ENCODE measurements at regions not wholly inside any gene's neighbourhood (a gene's known extent, or its start where the extent isn't known, plus 50 kb on each side); places are given as distances from the start of the nearest gene placed in this dataset.

DNA sequence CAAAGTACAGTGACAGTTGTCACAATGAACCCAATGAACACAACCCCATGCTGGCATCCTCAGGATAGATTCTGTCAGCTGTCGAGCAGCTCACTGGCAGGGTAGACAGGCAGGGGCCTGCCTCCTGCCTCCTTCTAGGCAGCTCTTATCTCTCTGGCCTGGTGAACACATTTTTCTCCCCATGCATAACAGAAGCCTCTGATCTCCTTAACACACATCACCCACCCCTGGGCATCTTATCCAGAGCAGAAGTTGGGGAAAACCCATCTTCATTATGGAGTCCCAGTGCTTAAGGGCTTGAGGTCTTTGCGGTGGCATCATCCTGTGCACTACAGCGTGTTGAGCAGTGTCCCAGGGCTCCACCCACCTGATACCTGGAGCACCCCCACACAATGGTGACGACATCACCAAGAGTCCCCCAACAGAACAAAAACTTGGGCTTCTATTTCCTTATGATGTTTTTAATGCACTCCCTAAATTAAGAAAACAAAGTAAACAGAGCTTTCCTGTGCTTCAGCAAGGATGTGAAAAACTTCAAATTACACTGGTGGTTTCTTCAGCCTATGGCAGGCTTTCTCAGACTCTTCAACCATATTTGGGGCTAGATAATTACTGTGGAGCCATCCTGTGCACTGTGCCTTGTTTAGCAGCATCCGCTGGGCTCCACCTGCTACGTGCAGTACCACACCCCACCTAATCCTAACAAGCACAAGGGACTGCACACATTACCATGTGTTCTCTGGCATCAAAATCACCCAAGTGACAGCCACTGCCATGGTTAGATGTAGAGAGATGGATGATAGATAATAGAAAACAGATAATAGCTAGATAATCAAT is 277.4 kb upstream of the USP9Y start:
- Histone ChIP-seq H3K27me3 (ENCODE audit: control insufficient read depth in 2 of 2, insufficient read depth in 2 of 2, low read length in 2 of 2) (no peaks in the 10 kb centered on the region), H3K27ac (ENCODE audit: insufficient read depth, low read depth, low read length) (no peak overlapping the region), H3K4me1 (ENCODE audit: control insufficient read depth, extremely low read depth, insufficient read depth, low read length) (no peaks in the 10 kb centered on the region), H3K4me3 (replicated peaks in 1 of 3; ENCODE audit: insufficient read depth in 1 of 3, low read depth in 1 of 3, low read length in 3 of 3) (no peak overlapping the region), H4K20me1 (replicated peaks; ENCODE audit: control insufficient read depth, extremely low read depth, insufficient read depth, low read length) (no peaks in the 10 kb centered on the region), H2AFZ (ENCODE audit: low read depth, low read length) (no peak overlapping the region), H3K36me3 (ENCODE audit: control insufficient read depth in 2 of 2, extremely low read depth in 1 of 2, insufficient read depth in 2 of 2, low read length in 2 of 2) (no peaks in the 10 kb centered on the region), H3K4me2 (ENCODE audit: insufficient read depth, low read length) (no peak overlapping the region), H3K9me3 (replicated peaks; ENCODE audit: control insufficient read depth, insufficient read depth, low read length) (no peaks in the 10 kb centered on the region), H3K79me2 (ENCODE audit: control insufficient read depth, insufficient read depth, low read length) (no peaks in the 10 kb centered on the region), H3K9ac (replicated peaks; ENCODE audit: extremely low read depth, insufficient read depth, low read length) (no peak overlapping the region), H3K9me1 (replicated peaks; ENCODE audit: control insufficient read depth, extremely low read depth, insufficient read depth, low read length) (no peaks in the 10 kb centered on the region)
- intact Hi-C loops (cut with micrococcal nuclease) (no loop called here), dilution Hi-C loops (cut with MboI; ENCODE audit: extremely low pct_ligation_motif_present, low sequenced_read_pairs) (no loop called here)
- BruUV-seq (replicated peaks), result no TSS peak
- ChIA-PET POLR2A (no interaction called here), CTCF (no interaction called here)
- DNase-seq (ENCODE audit: low read depth, low spot score), result no peak
- TF ChIP-seq EZH2 (IDR thresholded peaks at IDR 0.05; ENCODE audit: borderline replicate concordance, low read depth, low read length, severe bottlenecking), result no peak
- no peak for TF ChIP-seq POLR2AphosphoS5 (IDR thresholded peaks at IDR 0.05; ENCODE audit: insufficient read depth, low read depth, low read length)
- TF ChIP-seq MYC (IDR thresholded peaks at IDR 0.05; ENCODE audit: low read depth, low read length), result no peak
- TF ChIP-seq GATA2 (IDR thresholded peaks at IDR 0.05; ENCODE audit: insufficient read depth, insufficient read length, low read depth, low read length), result no peak
- FAIRE-seq, result no peak

DNA sequence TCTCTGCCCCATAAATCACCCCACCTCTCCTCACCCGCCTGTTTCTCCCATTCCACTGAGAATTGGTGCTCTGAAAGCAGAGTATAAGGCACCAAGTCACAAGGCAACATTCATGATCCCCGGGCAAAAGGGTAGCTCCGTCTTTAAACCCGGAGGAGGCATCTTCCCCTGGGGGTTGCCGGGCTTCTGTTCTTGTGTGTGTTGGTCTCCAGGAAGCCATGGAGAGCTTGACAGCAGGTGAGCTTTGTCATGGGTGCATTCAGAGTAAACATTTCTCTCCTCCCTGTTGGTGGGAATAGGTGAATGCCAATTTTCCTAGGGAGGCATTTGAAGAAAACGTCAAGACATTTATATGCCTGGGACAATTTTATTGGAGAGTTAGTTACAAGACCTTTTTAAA is 275.5 kb upstream of the USP9Y start:
- H3K27me3 ChIP-seq (ENCODE audit: control insufficient read depth in 2 of 2, insufficient read depth in 2 of 2, low read length in 2 of 2), result no peaks in the 10 kb centered on the region
- H4K20me1 ChIP-seq (replicated peaks; ENCODE audit: control insufficient read depth, extremely low read depth, insufficient read depth, low read length), result no peaks in the 10 kb centered on the region
- intact Hi-C loops (cut with micrococcal nuclease), result no loop called here
- H3K4me3 ChIP-seq (replicated peaks in 1 of 3; ENCODE audit: insufficient read depth in 1 of 3, low read depth in 1 of 3, low read length in 3 of 3), result no peak overlapping the region
- BruUV-seq (replicated peaks), result no TSS peak
- no peak for FAIRE-seq
- H3K4me1 ChIP-seq (ENCODE audit: control insufficient read depth, extremely low read depth, insufficient read depth, low read length), result no peaks in the 10 kb centered on the region
- no peaks in the 10 kb centered on the region for H3K36me3 ChIP-seq (ENCODE audit: control insufficient read depth in 2 of 2, extremely low read depth in 1 of 2, insufficient read depth in 2 of 2, low read length in 2 of 2)
- H3K79me2 ChIP-seq (ENCODE audit: control insufficient read depth, insufficient read depth, low read length), result no peaks in the 10 kb centered on the region
- H2AFZ ChIP-seq (ENCODE audit: low read depth, low read length), result no peak overlapping the region
- H3K27ac ChIP-seq (ENCODE audit: insufficient read depth, low read depth, low read length), result no peak overlapping the region
- ChIA-PET POLR2A (no interaction called here), CTCF (no interaction called here)
- dilution Hi-C loops (cut with MboI; ENCODE audit: extremely low pct_ligation_motif_present, low sequenced_read_pairs), result no loop called here
- no peaks in the 10 kb centered on the region for H3K9me3 ChIP-seq (replicated peaks; ENCODE audit: control insufficient read depth, insufficient read depth, low read length)
- H3K9ac ChIP-seq (replicated peaks; ENCODE audit: extremely low read depth, insufficient read depth, low read length), result no peak overlapping the region
- DNase-seq (ENCODE audit: low read depth, low spot score), result no peak
- no peak for TF ChIP-seq POLR2A (IDR thresholded peaks at IDR 0.05; ENCODE audit: low read depth, low read length)
- TF ChIP-seq, protein P1, sequence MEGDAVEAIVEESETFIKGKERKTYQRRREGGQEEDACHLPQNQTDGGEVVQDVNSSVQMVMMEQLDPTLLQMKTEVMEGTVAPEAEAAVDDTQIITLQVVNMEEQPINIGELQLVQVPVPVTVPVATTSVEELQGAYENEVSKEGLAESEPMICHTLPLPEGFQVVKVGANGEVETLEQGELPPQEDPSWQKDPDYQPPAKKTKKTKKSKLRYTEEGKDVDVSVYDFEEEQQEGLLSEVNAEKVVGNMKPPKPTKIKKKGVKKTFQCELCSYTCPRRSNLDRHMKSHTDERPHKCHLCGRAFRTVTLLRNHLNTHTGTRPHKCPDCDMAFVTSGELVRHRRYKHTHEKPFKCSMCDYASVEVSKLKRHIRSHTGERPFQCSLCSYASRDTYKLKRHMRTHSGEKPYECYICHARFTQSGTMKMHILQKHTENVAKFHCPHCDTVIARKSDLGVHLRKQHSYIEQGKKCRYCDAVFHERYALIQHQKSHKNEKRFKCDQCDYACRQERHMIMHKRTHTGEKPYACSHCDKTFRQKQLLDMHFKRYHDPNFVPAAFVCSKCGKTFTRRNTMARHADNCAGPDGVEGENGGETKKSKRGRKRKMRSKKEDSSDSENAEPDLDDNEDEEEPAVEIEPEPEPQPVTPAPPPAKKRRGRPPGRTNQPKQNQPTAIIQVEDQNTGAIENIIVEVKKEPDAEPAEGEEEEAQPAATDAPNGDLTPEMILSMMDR (IDR thresholded peaks at IDR 0.05; ENCODE audit: extremely low read depth in 1 of 2, insufficient read depth in 1 of 2, low read depth in 1 of 2, low read length in 2 of 2), result no peak
- TF ChIP-seq JUN (IDR thresholded peaks at IDR 0.05; ENCODE audit: borderline replicate concordance, insufficient read depth, insufficient read length, low read depth), result no peak
- TF ChIP-seq POLR2AphosphoS5 (IDR thresholded peaks at IDR 0.05; ENCODE audit: insufficient read depth, low read depth, low read length), result no peak
- TF ChIP-seq FOS (IDR thresholded peaks at IDR 0.05; ENCODE audit: borderline replicate concordance, insufficient read depth, low read length), result no peak
- TF ChIP-seq EZH2 (IDR thresholded peaks at IDR 0.05; ENCODE audit: borderline replicate concordance, low read depth, low read length, severe bottlenecking), result no peak
- TF ChIP-seq GATA2 (IDR thresholded peaks at IDR 0.05; ENCODE audit: insufficient read depth, insufficient read length, low read depth, low read length), result no peak
- TF ChIP-seq MYC (IDR thresholded peaks at IDR 0.05; ENCODE audit: low read depth, low read length), result no peak
- TF ChIP-seq, protein P2, sequence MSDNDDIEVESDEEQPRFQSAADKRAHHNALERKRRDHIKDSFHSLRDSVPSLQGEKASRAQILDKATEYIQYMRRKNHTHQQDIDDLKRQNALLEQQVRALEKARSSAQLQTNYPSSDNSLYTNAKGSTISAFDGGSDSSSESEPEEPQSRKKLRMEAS (IDR thresholded peaks at IDR 0.05; ENCODE audit: insufficient read depth, insufficient read length), result no peak
- H3K4me2 ChIP-seq (ENCODE audit: insufficient read depth, low read length), result no peak overlapping the region
- no peaks in the 10 kb centered on the region for H3K9me1 ChIP-seq (replicated peaks; ENCODE audit: control insufficient read depth, extremely low read depth, insufficient read depth, low read length)

Data from endothelial cell of umbilical vein (primary cell).